ENCODE measurements at regions not wholly inside any gene's neighbourhood (a gene's known extent, or its start where the extent isn't known, plus 50 kb on each side); places are given as distances from the start of the nearest gene placed in this dataset.
"Not testable (repeated sequence)": the region's sequence is repeated elsewhere in the genome, so short reads cannot be mapped to it uniquely, and the experiment has no call there.

DNA sequence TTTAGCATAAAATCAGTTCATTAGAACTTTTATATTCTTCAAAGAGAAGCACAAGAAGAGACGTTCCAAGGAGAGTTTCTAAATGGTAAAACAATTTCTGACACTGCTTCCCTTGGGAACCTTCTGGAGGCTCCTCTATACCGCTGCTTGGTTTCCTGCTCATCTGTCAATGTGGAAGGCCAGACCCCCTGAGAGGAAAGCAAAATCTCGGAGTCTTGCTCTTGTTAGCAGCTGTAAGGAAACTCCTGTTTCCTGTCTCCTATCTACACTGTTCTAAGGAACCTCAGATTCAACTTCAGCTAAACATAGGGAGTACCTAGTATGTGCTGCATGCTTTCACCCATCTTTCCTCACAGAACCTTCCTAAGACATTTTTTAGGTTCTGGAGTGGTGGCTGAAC, 322.2 kb downstream of the BMPER start:
- H3K9me3 ChIP-seq: no peaks in the 10 kb centered on the region
- H3K27me3 ChIP-seq: no peaks in the 10 kb centered on the region
- 56 to 62% methylated on average over 3 of the region's 3 CpGs for WGBS, 2 donors
- H3K4me1 ChIP-seq: no peaks in the 10 kb centered on the region
- no peak overlapping the region for H3K4me3 ChIP-seq
- no peak overlapping the region for H3K27ac ChIP-seq
- no peak for TF ChIP-seq POLR2A (IDR thresholded peaks at IDR 0.05)
- TF ChIP-seq, protein P1, sequence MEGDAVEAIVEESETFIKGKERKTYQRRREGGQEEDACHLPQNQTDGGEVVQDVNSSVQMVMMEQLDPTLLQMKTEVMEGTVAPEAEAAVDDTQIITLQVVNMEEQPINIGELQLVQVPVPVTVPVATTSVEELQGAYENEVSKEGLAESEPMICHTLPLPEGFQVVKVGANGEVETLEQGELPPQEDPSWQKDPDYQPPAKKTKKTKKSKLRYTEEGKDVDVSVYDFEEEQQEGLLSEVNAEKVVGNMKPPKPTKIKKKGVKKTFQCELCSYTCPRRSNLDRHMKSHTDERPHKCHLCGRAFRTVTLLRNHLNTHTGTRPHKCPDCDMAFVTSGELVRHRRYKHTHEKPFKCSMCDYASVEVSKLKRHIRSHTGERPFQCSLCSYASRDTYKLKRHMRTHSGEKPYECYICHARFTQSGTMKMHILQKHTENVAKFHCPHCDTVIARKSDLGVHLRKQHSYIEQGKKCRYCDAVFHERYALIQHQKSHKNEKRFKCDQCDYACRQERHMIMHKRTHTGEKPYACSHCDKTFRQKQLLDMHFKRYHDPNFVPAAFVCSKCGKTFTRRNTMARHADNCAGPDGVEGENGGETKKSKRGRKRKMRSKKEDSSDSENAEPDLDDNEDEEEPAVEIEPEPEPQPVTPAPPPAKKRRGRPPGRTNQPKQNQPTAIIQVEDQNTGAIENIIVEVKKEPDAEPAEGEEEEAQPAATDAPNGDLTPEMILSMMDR (IDR thresholded peaks at IDR 0.05): no peak
- no peak for DNase-seq
- H3K36me3 ChIP-seq (ENCODE audit: low read depth, missing control alignments): no peaks in the 10 kb centered on the region
- intact Hi-C loops (cut with DNase I; ENCODE audit: low total_unique reads): no loop called here

DNA sequence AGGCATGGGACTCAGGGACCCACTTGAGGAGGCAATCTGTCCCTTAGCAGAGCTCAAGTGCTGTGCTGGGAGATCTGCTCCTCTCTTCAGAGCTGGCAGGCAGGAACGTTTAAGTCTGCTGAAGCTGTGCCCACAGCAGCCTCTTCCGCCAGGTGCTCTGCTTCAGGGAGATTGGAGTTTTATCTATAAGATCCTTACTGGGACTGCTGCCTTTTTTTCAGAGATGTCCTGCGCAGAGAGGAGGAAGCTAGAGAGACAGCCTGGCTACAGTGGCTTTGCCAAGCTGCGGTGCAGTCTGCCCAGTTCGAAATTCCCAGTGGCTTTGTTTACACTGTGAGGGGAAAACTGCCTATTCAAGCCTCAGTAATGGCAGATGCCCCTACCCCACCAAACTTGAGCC, 329.8 kb downstream of the BMPER start:
- H3K4me1 ChIP-seq; intact Hi-C loops (cut with DNase I; ENCODE audit: low total_unique reads); H3K4me3 ChIP-seq; DNase-seq; H3K36me3 ChIP-seq (ENCODE audit: low read depth, missing control alignments); H3K9me3 ChIP-seq; H3K27me3 ChIP-seq; H3K27ac ChIP-seq: not testable (repeated sequence)
- WGBS, 2 donors: 88 to 91% methylated on average over 4 to 5 of the region's 5 CpGs

DNA sequence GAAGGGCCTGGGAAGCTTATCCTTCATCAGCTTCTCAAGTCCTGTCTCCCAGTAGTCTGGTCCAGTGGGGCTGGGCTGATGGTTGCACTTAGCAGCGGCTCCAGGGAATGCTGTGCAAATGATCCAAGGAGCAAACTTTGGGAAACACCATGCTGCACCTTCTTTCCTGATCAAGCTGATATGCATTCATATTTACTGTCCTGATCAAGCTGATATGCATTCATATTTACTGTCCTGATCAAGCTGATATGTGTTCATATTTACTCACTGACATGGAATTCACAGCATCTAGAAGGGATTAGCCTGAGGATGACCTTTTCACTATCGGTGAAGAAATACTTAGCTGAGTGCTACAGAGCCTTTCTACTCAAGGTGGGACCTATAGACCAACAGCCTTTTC, 330.7 kb downstream of the BMPER start:
- no peak overlapping the region for H3K4me3 ChIP-seq
- intact Hi-C loops (cut with DNase I; ENCODE audit: low total_unique reads): no loop called here
- H3K27ac ChIP-seq: no peak overlapping the region
- H3K9me3 ChIP-seq: no peaks in the 10 kb centered on the region
- no peaks in the 10 kb centered on the region for H3K36me3 ChIP-seq (ENCODE audit: low read depth, missing control alignments)
- H3K4me1 ChIP-seq: no peaks in the 10 kb centered on the region
- TF ChIP-seq, protein P1 (IDR thresholded peaks at IDR 0.05): no peak
- TF ChIP-seq POLR2A (IDR thresholded peaks at IDR 0.05): no peak
- H3K27me3 ChIP-seq: no peaks in the 10 kb centered on the region
- WGBS, 2 donors: 83 to 94% methylated on average over 2 of the region's 2 CpGs
- no peak for DNase-seq

DNA sequence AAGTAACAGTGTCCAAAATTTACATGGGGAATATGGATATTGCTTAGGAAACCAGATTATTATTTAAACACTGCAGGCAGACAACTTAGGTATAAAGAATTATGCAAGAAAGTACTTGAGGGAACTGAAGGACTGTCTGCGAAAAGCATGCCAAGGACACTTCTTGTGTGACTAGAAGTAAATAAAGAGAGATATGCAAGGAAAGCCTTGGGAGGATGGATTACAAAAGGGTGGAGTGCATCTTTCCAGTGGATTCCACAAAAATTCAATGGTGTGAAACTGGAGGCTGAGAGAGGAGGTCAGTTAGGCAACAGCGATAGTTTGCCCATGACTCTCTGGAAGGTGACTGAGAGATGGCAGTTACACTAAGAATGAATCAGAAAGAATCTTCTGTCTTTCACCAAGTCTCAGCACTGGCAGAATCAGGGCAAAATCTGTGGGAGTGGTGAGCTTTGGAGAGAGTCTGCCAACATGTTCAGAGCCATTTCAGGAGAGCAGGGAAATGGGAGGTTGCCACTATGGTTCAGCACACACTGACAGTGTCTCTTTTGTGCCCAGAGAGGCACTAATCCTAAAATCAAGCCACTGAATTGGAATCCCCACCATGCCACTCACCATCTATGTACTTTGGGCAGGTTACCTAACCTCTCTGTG, 331.6 kb downstream of the BMPER start:
- intact Hi-C loops (cut with DNase I; ENCODE audit: low total_unique reads): no loop called here
- no peaks in the 10 kb centered on the region for H3K27me3 ChIP-seq
- H3K4me1 ChIP-seq: no peaks in the 10 kb centered on the region
- no peak overlapping the region for H3K27ac ChIP-seq
- no peak for DNase-seq
- no peaks in the 10 kb centered on the region for H3K9me3 ChIP-seq
- WGBS, 2 donors: 39 to 88% methylated on average over 2 of the region's 2 CpGs
- H3K36me3 ChIP-seq (ENCODE audit: low read depth, missing control alignments): no peaks in the 10 kb centered on the region
- no peak overlapping the region for H3K4me3 ChIP-seq
- TF ChIP-seq, protein P1 (IDR thresholded peaks at IDR 0.05): no peak
- TF ChIP-seq POLR2A (IDR thresholded peaks at IDR 0.05): no peak

DNA sequence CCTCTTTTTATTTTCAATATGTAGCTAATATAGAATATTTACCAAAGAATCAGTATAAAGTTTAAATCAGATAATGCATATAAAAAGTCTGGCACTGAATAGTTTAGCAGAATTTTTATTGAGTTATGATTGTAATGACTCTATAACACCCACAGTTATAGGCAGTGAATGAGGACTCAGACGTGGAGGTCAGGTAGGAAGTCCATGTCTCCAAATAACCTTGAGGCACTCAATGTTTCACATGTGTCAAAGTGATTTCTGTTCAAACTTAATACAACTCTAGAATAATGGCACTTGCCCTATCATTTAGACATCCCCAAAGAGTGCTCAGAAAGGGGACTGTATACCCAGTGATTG, 332.1 kb downstream of the BMPER start:
- 71 to 82% methylated on average over 1 of the region's 1 CpG for WGBS, 2 donors
- intact Hi-C loops (cut with DNase I; ENCODE audit: low total_unique reads): no loop called here
- H3K9me3 ChIP-seq: no peaks in the 10 kb centered on the region
- H3K27ac ChIP-seq: no peak overlapping the region
- no peaks in the 10 kb centered on the region for H3K4me1 ChIP-seq
- no peak for DNase-seq
- TF ChIP-seq POLR2A (IDR thresholded peaks at IDR 0.05): no peak
- TF ChIP-seq, protein P1 (IDR thresholded peaks at IDR 0.05): no peak
- H3K4me3 ChIP-seq: no peak overlapping the region
- H3K36me3 ChIP-seq (ENCODE audit: low read depth, missing control alignments): no peaks in the 10 kb centered on the region
- no peaks in the 10 kb centered on the region for H3K27me3 ChIP-seq

Measured in testis (tissue), 2 donors.